ENCODE measurements at regions not wholly inside any gene's neighbourhood (a gene's known extent, or its start where the extent isn't known, plus 50 kb on each side); places are given as distances from the start of the nearest gene placed in this dataset.

- TF ChIP-seq CREB1 (IDR thresholded peaks at IDR 0.05; ENCODE audit: low read depth) (no peak), RAD21 (IDR thresholded peaks at IDR 0.05; ENCODE audit: low read depth) (no peak), USF1 (IDR thresholded peaks at IDR 0.05) (no peak)
Measured at GRCh38 chr13:74329962-74330361, 195.8 kb upstream of the KLF12 start.

- TF ChIP-seq USF1 (IDR thresholded peaks at IDR 0.05) (no peak), EP300 (IDR thresholded peaks at IDR 0.05; ENCODE audit: borderline replicate concordance) (no peak), EGR1 (IDR thresholded peaks at IDR 0.05) (no peak), FOXM1 (IDR thresholded peaks at IDR 0.05; ENCODE audit: borderline replicate concordance, low read depth) (no peak), NFIC (IDR thresholded peaks at IDR 0.05) (no peak), TCF12 (IDR thresholded peaks at IDR 0.05; ENCODE audit: low read depth) (no peak), CREB1 (IDR thresholded peaks at IDR 0.05; ENCODE audit: low read depth) (no peak), ZBTB7A (IDR thresholded peaks at IDR 0.05; ENCODE audit: low read depth) (no peak), MAX (IDR thresholded peaks at IDR 0.05) (no peak), CEBPB (IDR thresholded peaks at IDR 0.05) (no peak), REST (IDR thresholded peaks at IDR 0.05; ENCODE audit: low read depth) (no peak), TAF1 (IDR thresholded peaks at IDR 0.05; ENCODE audit: low read depth) (no peak), YY1 (IDR thresholded peaks at IDR 0.05; ENCODE audit: low read depth) (no peak), TEAD4 (IDR thresholded peaks at IDR 0.05) (no peak), RAD21 (IDR thresholded peaks at IDR 0.05; ENCODE audit: low read depth) (no peak)
Measured at GRCh38 chr13:74325106-74325505, 190.9 kb upstream of the KLF12 start.

GRCh38 chr13:74324338-74324737, 190.1 kb upstream of the KLF12 start:
- no peak for TF ChIP-seq TEAD4 (IDR thresholded peaks at IDR 0.05)
- no peak for TF ChIP-seq ZBTB7A (IDR thresholded peaks at IDR 0.05; ENCODE audit: low read depth)
- no peak for TF ChIP-seq REST (IDR thresholded peaks at IDR 0.05; ENCODE audit: low read depth)
- no peak for TF ChIP-seq TAF1 (IDR thresholded peaks at IDR 0.05; ENCODE audit: low read depth)
- no peak for TF ChIP-seq EP300 (IDR thresholded peaks at IDR 0.05; ENCODE audit: borderline replicate concordance)
- TF ChIP-seq TCF12 (IDR thresholded peaks at IDR 0.05; ENCODE audit: low read depth) = no peak
- no peak for TF ChIP-seq EGR1 (IDR thresholded peaks at IDR 0.05)
- TF ChIP-seq NFIC (IDR thresholded peaks at IDR 0.05) = no peak
- no peak for TF ChIP-seq YY1 (IDR thresholded peaks at IDR 0.05; ENCODE audit: low read depth)

- TF ChIP-seq NFIC (IDR thresholded peaks at IDR 0.05) (no peak), FOXM1 (IDR thresholded peaks at IDR 0.05; ENCODE audit: borderline replicate concordance, low read depth) (no peak), USF1 (IDR thresholded peaks at IDR 0.05) (no peak), CEBPB (IDR thresholded peaks at IDR 0.05) (no peak), EGR1 (IDR thresholded peaks at IDR 0.05) (no peak), RAD21 (IDR thresholded peaks at IDR 0.05; ENCODE audit: low read depth) (no peak), TEAD4 (IDR thresholded peaks at IDR 0.05) (no peak), TCF12 (IDR thresholded peaks at IDR 0.05; ENCODE audit: low read depth) (no peak), YY1 (IDR thresholded peaks at IDR 0.05; ENCODE audit: low read depth) (no peak), TAF1 (IDR thresholded peaks at IDR 0.05; ENCODE audit: low read depth) (no peak), CREB1 (IDR thresholded peaks at IDR 0.05; ENCODE audit: low read depth) (no peak), MAX (IDR thresholded peaks at IDR 0.05) (no peak), EP300 (IDR thresholded peaks at IDR 0.05; ENCODE audit: borderline replicate concordance) (no peak), REST (IDR thresholded peaks at IDR 0.05; ENCODE audit: low read depth) (no peak), ZBTB7A (IDR thresholded peaks at IDR 0.05; ENCODE audit: low read depth) (no peak)
Measured at GRCh38 chr13:74322562-74322961, 188.4 kb upstream of the KLF12 start.

Measured in Ishikawa (cell line).